Stimulated activated CD8-positive, alpha-beta memory T cell treated with anti-CD3 and anti-CD28 coated beads, Interleukin-15, amount 100 ng/mL, for 48 hours (primary cell): ENCODE measurements at regions not wholly inside any gene's neighbourhood (a gene's known extent, or its start where the extent isn't known, plus 50 kb on each side); places are given as distances from the start of the nearest gene placed in this dataset.

Source experiments
- DNase-seq, 2 donors: peaks; one replicate each; pipeline ENCODE4 v3.0.0-alpha.2; 2020; ENCODE audit warnings: low read depth in 2 of 2

DNA sequence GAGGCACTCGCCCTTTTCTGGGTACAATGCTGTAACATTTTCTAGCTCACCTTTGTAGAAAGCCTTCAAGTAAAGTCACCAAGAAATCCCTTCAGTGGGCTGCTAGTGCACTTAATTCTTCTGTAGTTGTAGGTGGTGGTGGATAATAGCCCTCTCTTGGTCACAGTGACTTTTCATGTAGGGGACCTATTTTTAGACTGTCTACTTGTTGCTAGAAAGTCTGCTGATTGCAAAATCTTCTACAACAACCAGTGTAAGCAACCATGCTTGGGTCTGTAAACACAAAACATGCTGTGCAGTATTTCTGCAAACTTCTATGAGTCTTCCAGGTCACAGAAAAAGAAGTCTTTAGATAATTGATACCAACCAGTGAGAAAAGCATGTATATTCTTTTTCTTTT is 55.6 kb downstream of the PBDC1 start:
- DNase-seq: no peak

DNA sequence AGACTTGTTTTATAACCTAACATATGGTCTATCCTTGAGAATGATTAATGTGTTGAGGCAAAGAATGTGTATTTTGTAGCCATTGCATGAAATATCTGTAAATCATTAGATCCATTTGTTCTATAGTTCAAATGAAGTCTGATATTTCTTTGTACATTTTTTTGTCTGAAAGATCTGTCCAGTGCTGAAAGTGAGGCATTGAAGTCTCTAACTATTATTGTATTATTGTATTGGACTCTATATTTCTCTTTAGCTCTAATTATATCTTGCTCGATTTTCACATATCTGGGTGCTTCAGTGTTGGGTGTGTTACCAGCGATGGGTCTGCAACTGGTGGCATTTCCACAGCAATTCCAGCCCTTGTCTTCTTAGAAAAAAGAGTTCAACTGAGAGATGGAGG is 76.0 kb downstream of the PBDC1 start:
- DNase-seq: no peak

DNA sequence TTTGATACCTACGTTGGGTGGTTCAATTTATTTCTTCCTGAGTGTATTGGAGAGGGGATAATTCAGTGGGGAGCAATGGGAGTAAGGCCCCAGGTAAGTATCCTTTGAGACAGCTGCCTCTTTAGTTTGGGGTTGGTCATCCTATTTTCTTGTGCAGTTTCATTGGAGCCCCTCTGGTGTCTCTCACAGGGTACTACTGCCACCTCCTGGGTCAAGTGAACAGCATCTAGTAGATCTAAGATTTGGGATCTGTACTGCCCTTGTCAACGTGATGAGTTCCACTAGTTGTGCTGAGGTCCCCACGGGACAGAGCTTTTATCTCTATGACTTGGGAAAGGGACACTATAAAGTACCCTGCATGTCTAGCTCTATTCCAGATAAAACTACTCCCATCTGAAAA is 80.6 kb downstream of the PBDC1 start:
- DNase-seq: peak in 1 of 2 donors; percentile 9

DNA sequence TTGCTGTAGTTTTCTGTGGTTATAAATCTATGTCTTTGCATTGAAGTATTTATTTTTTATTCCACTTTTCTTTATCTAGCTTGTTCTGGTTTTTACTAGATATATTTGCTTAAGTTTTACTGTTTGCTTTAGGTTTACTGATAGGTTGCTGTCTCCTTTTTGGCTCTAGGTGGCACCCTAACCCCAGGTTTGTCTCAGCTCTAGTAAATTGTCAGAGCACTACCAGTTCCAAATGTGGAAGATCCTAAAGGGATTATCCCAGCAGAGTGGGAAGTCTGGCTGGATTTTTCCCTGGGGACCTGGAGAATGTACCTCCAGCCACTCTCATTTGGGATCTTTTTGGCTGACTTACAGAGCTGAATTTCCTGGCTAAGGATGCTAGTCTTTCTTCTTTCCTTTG is 106.1 kb downstream of the PBDC1 start:
- no peak for DNase-seq
